ENCODE measurements at regions not wholly inside any gene's neighbourhood (a gene's known extent, or its start where the extent isn't known, plus 50 kb on each side); places are given as distances from the start of the nearest gene placed in this dataset.

- no peak for DNase-seq (ENCODE audit: low spot score)
Observed at GRCh38 chr1:218938259-218938658, 235.4 kb upstream of the LYPLAL1 start.

- no peak for DNase-seq (ENCODE audit: low spot score)
Observed at GRCh38 chr1:218939095-218939494, 234.6 kb upstream of the LYPLAL1 start.

- no peak for DNase-seq (ENCODE audit: low spot score)
Observed at GRCh38 chr1:218942431-218942830, 231.2 kb upstream of the LYPLAL1 start.

GRCh38 chr1:218943371-218943770 is 230.3 kb upstream of the LYPLAL1 start:
- DNase-seq (ENCODE audit: low spot score): no peak

GRCh38 chr1:218945050-218945449 is 228.6 kb upstream of the LYPLAL1 start:
- no peak for DNase-seq (ENCODE audit: low spot score)

GRCh38 chr1:218946147-218946546 is 227.5 kb upstream of the LYPLAL1 start:
- no peak for DNase-seq (ENCODE audit: low spot score)

- no peak for DNase-seq (ENCODE audit: low spot score)
Observed at GRCh38 chr1:218948446-218948845, 225.2 kb upstream of the LYPLAL1 start.

- no peak for DNase-seq (ENCODE audit: low spot score)
Observed at GRCh38 chr1:218953386-218953785, 220.3 kb upstream of the LYPLAL1 start.

- DNase-seq (ENCODE audit: low spot score): no peak
Observed at GRCh38 chr1:218957971-218958370, 215.7 kb upstream of the LYPLAL1 start.

GRCh38 chr1:218959784-218960183 is 213.9 kb upstream of the LYPLAL1 start:
- no peak for DNase-seq (ENCODE audit: low spot score)

GRCh38 chr1:218964471-218965185 is 209.1 kb upstream of the LYPLAL1 start:
- DNase-seq (ENCODE audit: low spot score): no peak

GRCh38 chr1:218965821-218966220 is 207.9 kb upstream of the LYPLAL1 start:
- no peak for DNase-seq (ENCODE audit: low spot score)

GRCh38 chr1:218967254-218967653 is 206.4 kb upstream of the LYPLAL1 start:
- no peak for DNase-seq (ENCODE audit: low spot score)

GRCh38 chr1:218967836-218968235 is 205.8 kb upstream of the LYPLAL1 start:
- DNase-seq (ENCODE audit: low spot score): no peak

- DNase-seq (ENCODE audit: low spot score): no peak
Observed at GRCh38 chr1:218969006-218969405, 204.7 kb upstream of the LYPLAL1 start.

GRCh38 chr1:218970397-218970990 is 203.2 kb upstream of the LYPLAL1 start:
- DNase-seq (ENCODE audit: low spot score): no peak

GRCh38 chr1:218971156-218971555 is 202.5 kb upstream of the LYPLAL1 start:
- DNase-seq (ENCODE audit: low spot score): no peak

GRCh38 chr1:218980881-218981280 is 192.8 kb upstream of the LYPLAL1 start:
- DNase-seq (ENCODE audit: low spot score): no peak

GRCh38 chr1:218982482-218982881 is 191.2 kb upstream of the LYPLAL1 start:
- DNase-seq (ENCODE audit: low spot score): no peak

GRCh38 chr1:218983433-218983832 is 190.2 kb upstream of the LYPLAL1 start:
- no peak for DNase-seq (ENCODE audit: low spot score)

GRCh38 chr1:218983848-218984247 is 189.8 kb upstream of the LYPLAL1 start:
- DNase-seq (ENCODE audit: low spot score): no peak

- no peak for DNase-seq (ENCODE audit: low spot score)
Observed at GRCh38 chr1:218985424-218985984, 188.2 kb upstream of the LYPLAL1 start.

- no peak for DNase-seq (ENCODE audit: low spot score)
Observed at GRCh38 chr1:218986816-218987215, 186.9 kb upstream of the LYPLAL1 start.

GRCh38 chr1:218990019-218990418 is 183.7 kb upstream of the LYPLAL1 start:
- DNase-seq (ENCODE audit: low spot score): no peak
